SU-DHL-6 (cell line): ENCODE measurements at regions not wholly inside any gene's neighbourhood (a gene's known extent, or its start where the extent isn't known, plus 50 kb on each side); places are given as distances from the start of the nearest gene placed in this dataset.
A peak's percentile ranks its signal among the peaks of the same experiment; 100 is the strongest.

ENCODE experiments used
- H2AFZ ChIP-seq: fragments of 200-600 bp; sonication (generic); 2 replicates; pipeline ENCODE4 v1.6.1; 2014; ENCODE audit warnings: low read depth, mild to moderate bottlenecking, moderate library complexity, mixed read lengths, antibody characterized with exemption, low read length; ENCODE audit not compliant: severe bottlenecking
- H3F3A ChIP-seq: fragments of 200-600 bp; shearing (Covaris generic); 2 replicates; pipeline ENCODE4 v1.6.0; 2016; ENCODE audit warnings: antibody characterized with exemption, mild to moderate bottlenecking; ENCODE audit not compliant: insufficient read depth
- H3K27ac ChIP-seq: fragments of 200-600 bp; sonication (generic); 2 replicates; pipeline ENCODE4 v1.5.1; 2016; ENCODE audit warnings: low read depth, mild to moderate bottlenecking, low read length, moderate library complexity, mixed read lengths
- H3K27me3 ChIP-seq: fragments of 200-600 bp; sonication (generic), shearing (Covaris generic); 2 replicates; pipeline ENCODE4 v1.6.0; 2014; ENCODE audit warnings: mild to moderate bottlenecking, low read length
- H3K36me3 ChIP-seq: fragments of 200-600 bp; sonication (generic); 2 replicates; pipeline ENCODE4 v1.6.1; 2014; ENCODE audit warnings: mild to moderate bottlenecking, low read length, mixed read lengths
- H3K4me2 ChIP-seq: fragments of 300-600, 200-600 bp; shearing (Covaris generic), sonication (generic); 2 replicates; pipeline ENCODE4 v1.6.0; 2014; ENCODE audit warnings: low read length, low read depth, mild to moderate bottlenecking; ENCODE audit not compliant: poor library complexity, severe bottlenecking
- H3K4me3 ChIP-seq: fragments of 200-600 bp; sonication (generic); 2 replicates; pipeline ENCODE4 v1.5.1; 2014; ENCODE audit warnings: antibody characterized with exemption, low read length, mild to moderate bottlenecking, mixed read lengths; ENCODE audit not compliant: insufficient read depth, poor library complexity, severe bottlenecking
- H3K79me2 ChIP-seq: fragments of 200-600 bp; sonication (generic); 2 replicates; pipeline ENCODE4 v1.6.1; 2014; ENCODE audit warnings: mild to moderate bottlenecking, low read length, moderate library complexity; ENCODE audit not compliant: insufficient read depth
- H3K9ac ChIP-seq: fragments of 200-600 bp; sonication (generic); 2 replicates; pipeline ENCODE4 v1.7.0; 2014; ENCODE audit warnings: mild to moderate bottlenecking, low read length
- H3K9me2 ChIP-seq: fragments of 200-600 bp; sonication (generic); replicated peaks from 2 replicates; pipeline ENCODE4 v1.6.1; 2014; ENCODE audit warnings: low read length; ENCODE audit not compliant: insufficient read depth
- H3K9me3 ChIP-seq: fragments of 200-600 bp; sonication (generic); 2 replicates; pipeline ENCODE4 v1.6.1; 2014; ENCODE audit warnings: low read length, mixed read lengths; ENCODE audit not compliant: insufficient read depth
- H4K20me1 ChIP-seq: fragments of 200-600 bp; sonication (generic); 2 replicates; pipeline ENCODE4 v1.6.1; 2014; ENCODE audit warnings: low read depth, mild to moderate bottlenecking, antibody characterized with exemption, low read length, moderate library complexity, mixed read lengths
- CTCF ChIP-seq: fragments of 200-600 bp; sonication (generic); IDR thresholded peaks from one replicate; pipeline ENCODE4 v1.5.1; 2017; ENCODE audit warnings: antibody characterized with exemption, mild to moderate bottlenecking, low read length, moderate library complexity; ENCODE audit not compliant: insufficient read depth, poor library complexity, severe bottlenecking
- EZH2phosphoT487 ChIP-seq: fragments of 200-600 bp; sonication (generic), shearing (Covaris generic); conservative IDR thresholded peaks from 2 replicates; pipeline ENCODE4 v1.6.1; 2018; ENCODE audit warnings: mild to moderate bottlenecking, antibody characterized with exemption, low read length, moderate library complexity, mixed read lengths

DNA sequence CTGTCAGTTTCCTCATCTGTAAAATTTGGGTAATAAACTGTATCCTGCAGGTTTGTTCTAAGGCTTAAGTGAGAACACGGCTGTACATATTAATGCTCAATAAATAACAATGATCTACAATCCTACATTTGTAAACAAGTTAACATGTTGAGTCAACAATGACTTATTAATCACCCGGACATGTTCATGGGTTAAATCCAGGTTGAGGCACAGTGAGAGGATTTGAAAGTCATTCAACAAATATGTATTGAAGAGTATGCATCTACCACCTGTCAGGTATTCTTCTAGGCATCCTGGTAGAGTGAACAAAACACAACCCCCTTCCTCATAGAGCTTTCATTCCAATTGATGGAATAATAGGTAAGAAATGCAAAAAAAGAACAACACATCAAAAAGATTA is 554.7 kb upstream of the SLC35B3 start:
- no peaks in the 10 kb centered on the region for H3K27me3 ChIP-seq
- H3K9me2 ChIP-seq: no peaks in the 10 kb centered on the region
- no peak overlapping the region for H3K9ac ChIP-seq
- no peak overlapping the region for H3K4me3 ChIP-seq
- H3K79me2 ChIP-seq: no peaks in the 10 kb centered on the region
- H3K27ac ChIP-seq: no peak overlapping the region
- no peaks in the 10 kb centered on the region for H3F3A ChIP-seq
- no peaks in the 10 kb centered on the region for H3K9me3 ChIP-seq
- H3K4me2 ChIP-seq: no peak overlapping the region
- no peak for TF ChIP-seq EZH2phosphoT487
- TF ChIP-seq CTCF: no peak
- H3K36me3 ChIP-seq: no peaks in the 10 kb centered on the region
- H2AFZ ChIP-seq: no peak overlapping the region
- H4K20me1 ChIP-seq: no peaks in the 10 kb centered on the region

DNA sequence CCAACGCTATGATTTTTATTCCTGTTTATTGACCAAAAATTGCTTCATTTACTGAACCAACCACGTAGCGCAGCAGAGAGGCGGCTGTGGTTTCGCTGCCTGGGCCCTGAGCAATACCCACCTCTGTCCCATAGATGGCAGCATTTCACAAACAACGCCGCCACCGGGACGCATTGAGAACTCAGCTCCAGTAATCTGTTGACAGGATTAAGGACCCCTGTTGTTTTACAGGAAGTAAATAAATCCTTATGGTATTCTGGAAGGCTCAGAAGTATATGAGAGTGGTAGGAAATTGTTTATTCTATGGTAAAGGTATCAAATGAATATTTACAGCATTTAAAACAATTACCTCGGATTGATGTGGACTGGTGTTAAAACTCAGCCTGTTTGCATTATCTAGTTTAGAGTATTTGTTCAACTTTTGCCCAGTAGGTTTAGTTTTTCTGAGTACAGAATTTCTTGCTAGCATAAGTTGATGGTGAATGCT is 547.9 kb upstream of the SLC35B3 start:
- H3F3A ChIP-seq: no peaks in the 10 kb centered on the region
- H3K4me3 ChIP-seq: no peak overlapping the region
- no peaks in the 10 kb centered on the region for H4K20me1 ChIP-seq
- TF ChIP-seq EZH2phosphoT487: no peak
- peak; percentile 99 for TF ChIP-seq CTCF
- no peak overlapping the region for H2AFZ ChIP-seq
- no peaks in the 10 kb centered on the region for H3K9me2 ChIP-seq
- no peaks in the 10 kb centered on the region for H3K9me3 ChIP-seq
- H3K27ac ChIP-seq: no peak overlapping the region
- H3K27me3 ChIP-seq: no peaks in the 10 kb centered on the region
- no peak overlapping the region for H3K4me2 ChIP-seq
- no peaks in the 10 kb centered on the region for H3K79me2 ChIP-seq
- no peaks in the 10 kb centered on the region for H3K36me3 ChIP-seq
- no peak overlapping the region for H3K9ac ChIP-seq

- Histone ChIP-seq H3K4me3 (no peak overlapping the region), H2AFZ (no peak overlapping the region), H3K79me2 (no peaks in the 10 kb centered on the region), H3K36me3 (no peaks in the 10 kb centered on the region), H3K9me2 (no peaks in the 10 kb centered on the region), H4K20me1 (no peaks in the 10 kb centered on the region), H3K27ac (no peak overlapping the region), H3K9me3 (no peaks in the 10 kb centered on the region), H3K27me3 (no peaks in the 10 kb centered on the region), H3K9ac (no peak overlapping the region), H3F3A (no peaks in the 10 kb centered on the region), H3K4me2 (no peak overlapping the region)
- TF ChIP-seq CTCF (no peak), EZH2phosphoT487 (no peak)
Measured at GRCh38 chr6:8982668-8983067, 547.3 kb upstream of the SLC35B3 start.
